DND-41 (cell line): ENCODE measurements at regions not wholly inside any gene's neighbourhood (a gene's known extent, or its start where the extent isn't known, plus 50 kb on each side); places are given as distances from the start of the nearest gene placed in this dataset.

ENCODE experiments used
- ATAC-seq: fragments of 200-7000 bp; cut with Tn5 transposase; 3 replicates; pipeline ENCODE4 v1.9.1; 2021; ENCODE audit warnings: low read depth; ENCODE audit not compliant: insufficient read depth
- DNase-seq: peaks from one replicate; pipeline ENCODE4 v3.0.0-alpha.2; 2020
- H2AFZ ChIP-seq: 2 replicates; pipeline ENCODE4 v1.6.0; 2012; ENCODE audit warnings: low read depth, low read length
- H3K27ac ChIP-seq: 2 replicates; pipeline ENCODE4 v1.5.1; 2012; ENCODE audit warnings: low read length, inconsistent platforms
- H3K27me3 ChIP-seq: fragments of 200-600 bp; sonication (generic); 2 replicates; pipeline ENCODE4 v1.6.0; 2012; ENCODE audit warnings: low read length, mild to moderate bottlenecking, inconsistent platforms; ENCODE audit not compliant: insufficient read depth, poor library complexity
- H3K36me3 ChIP-seq: 2 replicates; pipeline ENCODE4 v1.5.1; 2012; ENCODE audit warnings: low read length, inconsistent platforms; ENCODE audit not compliant: insufficient read depth
- H3K4me1 ChIP-seq: 2 replicates; pipeline ENCODE4 v1.5.1; 2012; ENCODE audit warnings: mild to moderate bottlenecking, low read length; ENCODE audit not compliant: insufficient read depth
- H3K4me2 ChIP-seq: 2 replicates; pipeline ENCODE4 v1.6.0; 2012; ENCODE audit warnings: mild to moderate bottlenecking, moderate library complexity, low read length, inconsistent platforms; ENCODE audit not compliant: insufficient read depth
- H3K4me3 ChIP-seq, 2 experiments: fragments of 200-600 bp in 1 of 2; shearing (Covaris generic) in 1 of 2; 2 replicates each; pipeline ENCODE4 v1.5.1; 2012 to 2016; ENCODE audit warnings: inconsistent platforms in 2 of 2, low read length in 2 of 2, mild to moderate bottlenecking in 2 of 2, low read depth in 1 of 2, moderate library complexity in 1 of 2
- H3K79me2 ChIP-seq: 2 replicates; pipeline ENCODE4 v1.6.0; 2012; ENCODE audit warnings: low read length, inconsistent platforms; ENCODE audit not compliant: insufficient read depth
- H3K9ac ChIP-seq: 2 replicates; pipeline ENCODE4 v1.6.0; 2012; ENCODE audit warnings: low read depth, mild to moderate bottlenecking, inconsistent platforms, low read length, moderate library complexity
- H3K9me3 ChIP-seq: 2 replicates; pipeline ENCODE4 v1.5.1; 2012; ENCODE audit warnings: low read length, moderate library complexity, mild to moderate bottlenecking, inconsistent platforms; ENCODE audit not compliant: insufficient read depth, severe bottlenecking
- H4K20me1 ChIP-seq: 2 replicates; pipeline ENCODE4 v1.6.0; 2012; ENCODE audit warnings: low read length; ENCODE audit not compliant: insufficient read depth
- EZH2 ChIP-seq: IDR thresholded peaks from 3 replicates; pipeline ENCODE4 v1.6.1; 2012; ENCODE audit warnings: borderline replicate concordance, low read depth, mild to moderate bottlenecking, moderate library complexity, low read length, inconsistent platforms; ENCODE audit not compliant: severe bottlenecking
- TF ChIP-seq, protein P1 (sequence below): IDR thresholded peaks from 2 replicates; pipeline ENCODE4 v1.5.1; 2012; ENCODE audit warnings: borderline replicate concordance, low read length, moderate library complexity, mild to moderate bottlenecking; ENCODE audit not compliant: poor library complexity, severe bottlenecking; ENCODE audit errors: extremely low read depth

DNA sequence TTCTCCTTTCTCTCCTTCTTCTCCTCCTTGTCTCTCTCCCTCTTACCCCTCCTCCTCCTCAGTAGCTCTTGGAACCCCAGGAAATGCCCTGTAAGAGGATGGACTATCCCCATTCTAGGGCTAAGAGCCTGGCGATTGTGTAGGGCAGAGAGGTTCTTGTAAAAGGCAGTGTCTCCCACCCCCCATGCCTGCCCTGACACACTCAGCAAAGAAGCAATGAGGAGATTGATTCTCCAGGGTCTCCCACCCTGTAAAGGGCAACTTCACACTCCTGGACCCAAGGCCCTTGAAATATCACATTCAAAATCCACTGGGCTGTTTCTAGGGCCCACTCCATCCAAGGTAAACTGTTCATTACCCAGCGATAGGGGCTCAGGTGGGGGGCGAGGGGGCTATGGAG is 144.1 kb downstream of the INSIG2 start:
- no peak overlapping the region for H2AFZ ChIP-seq
- ATAC-seq (no peak), DNase-seq (no peak)
- no peak overlapping the region for H3K9ac ChIP-seq
- H3K4me1 ChIP-seq, result no peaks in the 10 kb centered on the region
- TF ChIP-seq, protein P1, sequence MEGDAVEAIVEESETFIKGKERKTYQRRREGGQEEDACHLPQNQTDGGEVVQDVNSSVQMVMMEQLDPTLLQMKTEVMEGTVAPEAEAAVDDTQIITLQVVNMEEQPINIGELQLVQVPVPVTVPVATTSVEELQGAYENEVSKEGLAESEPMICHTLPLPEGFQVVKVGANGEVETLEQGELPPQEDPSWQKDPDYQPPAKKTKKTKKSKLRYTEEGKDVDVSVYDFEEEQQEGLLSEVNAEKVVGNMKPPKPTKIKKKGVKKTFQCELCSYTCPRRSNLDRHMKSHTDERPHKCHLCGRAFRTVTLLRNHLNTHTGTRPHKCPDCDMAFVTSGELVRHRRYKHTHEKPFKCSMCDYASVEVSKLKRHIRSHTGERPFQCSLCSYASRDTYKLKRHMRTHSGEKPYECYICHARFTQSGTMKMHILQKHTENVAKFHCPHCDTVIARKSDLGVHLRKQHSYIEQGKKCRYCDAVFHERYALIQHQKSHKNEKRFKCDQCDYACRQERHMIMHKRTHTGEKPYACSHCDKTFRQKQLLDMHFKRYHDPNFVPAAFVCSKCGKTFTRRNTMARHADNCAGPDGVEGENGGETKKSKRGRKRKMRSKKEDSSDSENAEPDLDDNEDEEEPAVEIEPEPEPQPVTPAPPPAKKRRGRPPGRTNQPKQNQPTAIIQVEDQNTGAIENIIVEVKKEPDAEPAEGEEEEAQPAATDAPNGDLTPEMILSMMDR, result no peak
- TF ChIP-seq EZH2, result no peak
- no peak overlapping the region for H3K4me2 ChIP-seq
- no peak overlapping the region for H3K4me3 ChIP-seq
- no peaks in the 10 kb centered on the region for H3K36me3 ChIP-seq
- no peaks in the 10 kb centered on the region for H3K27me3 ChIP-seq
- H3K27ac ChIP-seq, result no peak overlapping the region
- H3K9me3 ChIP-seq, result no peaks in the 10 kb centered on the region
- no peaks in the 10 kb centered on the region for H3K79me2 ChIP-seq
- H4K20me1 ChIP-seq, result no peaks in the 10 kb centered on the region

DNA sequence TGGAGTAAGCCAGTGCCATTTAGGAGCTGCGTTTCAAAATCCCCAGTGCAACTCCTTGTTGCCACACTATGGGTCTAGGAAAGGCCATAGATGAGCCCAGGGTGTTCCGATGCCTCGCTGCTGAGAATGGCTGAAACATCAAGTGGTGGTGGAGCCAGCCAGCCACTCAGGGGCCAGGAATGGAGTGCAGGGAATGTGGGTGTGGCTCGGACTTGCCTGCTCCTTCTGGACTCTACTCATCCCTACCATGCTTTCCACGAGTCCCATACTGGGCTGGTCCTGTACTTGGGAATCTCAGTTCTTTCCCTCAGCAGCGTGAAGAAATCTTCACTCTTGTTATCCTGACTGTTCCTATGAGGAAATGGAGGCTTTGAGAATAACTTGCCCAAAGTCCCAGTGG is 143.5 kb downstream of the INSIG2 start:
- H4K20me1 ChIP-seq, result no peaks in the 10 kb centered on the region
- no peak for TF ChIP-seq EZH2
- TF ChIP-seq, protein P1, result no peak
- H3K79me2 ChIP-seq, result no peaks in the 10 kb centered on the region
- no peak overlapping the region for H3K4me3 ChIP-seq
- H3K36me3 ChIP-seq, result no peaks in the 10 kb centered on the region
- no peaks in the 10 kb centered on the region for H3K9me3 ChIP-seq
- H3K27ac ChIP-seq, result no peak overlapping the region
- ATAC-seq (no peak), DNase-seq (no peak)
- H2AFZ ChIP-seq, result no peak overlapping the region
- H3K4me2 ChIP-seq, result no peak overlapping the region
- H3K27me3 ChIP-seq, result no peaks in the 10 kb centered on the region
- H3K4me1 ChIP-seq, result no peaks in the 10 kb centered on the region
- H3K9ac ChIP-seq, result no peak overlapping the region

DNA sequence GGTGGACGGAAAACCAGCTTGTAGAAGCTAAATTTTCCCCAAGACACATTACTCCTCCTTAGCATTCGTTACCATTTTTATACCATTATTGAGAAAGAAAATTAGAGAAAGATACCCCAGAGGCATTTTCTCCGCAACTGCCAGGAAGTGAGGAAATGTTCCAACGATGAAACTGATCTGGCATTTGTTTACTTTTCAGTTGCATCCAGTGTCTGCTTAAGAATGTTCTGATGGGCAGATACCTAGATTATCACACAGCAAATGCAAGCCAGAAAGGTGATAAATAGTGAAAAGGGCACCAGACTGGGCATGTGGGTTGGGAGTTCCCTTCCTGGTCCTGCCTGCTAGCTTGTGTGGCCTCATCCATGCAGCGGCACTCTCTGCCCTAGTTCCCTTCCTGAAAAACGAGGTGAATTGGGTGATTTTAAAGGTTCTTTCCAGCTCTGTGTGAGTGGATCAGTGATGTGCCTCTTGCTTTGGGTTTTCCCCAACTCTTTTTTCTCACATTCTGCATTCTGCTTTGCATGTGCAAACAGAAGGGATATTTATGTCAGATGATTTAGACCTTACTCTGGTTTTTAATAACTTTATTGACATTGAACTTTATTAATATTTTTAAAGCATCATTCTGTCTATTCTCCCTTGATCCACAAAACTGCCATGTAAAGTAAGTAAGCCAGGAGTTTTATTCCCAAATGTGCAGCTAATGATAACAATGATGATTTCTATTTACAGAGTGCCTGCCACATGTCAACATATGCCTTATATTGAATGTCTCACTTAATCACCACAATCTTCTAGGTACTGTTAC is 139.6 kb downstream of the INSIG2 start:
- TF ChIP-seq, protein P1, result no peak
- no peak for TF ChIP-seq EZH2
- no peak overlapping the region for H3K9ac ChIP-seq
- no peaks in the 10 kb centered on the region for H4K20me1 ChIP-seq
- H3K79me2 ChIP-seq, result no peaks in the 10 kb centered on the region
- H3K4me3 ChIP-seq, result no peak overlapping the region
- DNase-seq (no peak), ATAC-seq (no peak)
- H3K9me3 ChIP-seq, result no peaks in the 10 kb centered on the region
- no peaks in the 10 kb centered on the region for H3K27me3 ChIP-seq
- H2AFZ ChIP-seq, result no peak overlapping the region
- H3K4me2 ChIP-seq, result no peak overlapping the region
- no peaks in the 10 kb centered on the region for H3K36me3 ChIP-seq
- H3K4me1 ChIP-seq, result no peaks in the 10 kb centered on the region
- H3K27ac ChIP-seq, result no peak overlapping the region
